Erythroblast (primary cell): ENCODE measurements at regions not wholly inside any gene's neighbourhood (a gene's known extent, or its start where the extent isn't known, plus 50 kb on each side); places are given as distances from the start of the nearest gene placed in this dataset.

Experiments used
- GATA1 ChIP-seq: IDR thresholded peaks from 2 replicates; pipeline ENCODE4 v1.6.1; 2011; ENCODE audit warnings: low read depth, mild to moderate bottlenecking, control low read depth, low read length, moderate library complexity
- POLR2A ChIP-seq: IDR thresholded peaks from 2 replicates; pipeline ENCODE4 v1.6.1; 2011; ENCODE audit warnings: mild to moderate bottlenecking, low read length

DNA sequence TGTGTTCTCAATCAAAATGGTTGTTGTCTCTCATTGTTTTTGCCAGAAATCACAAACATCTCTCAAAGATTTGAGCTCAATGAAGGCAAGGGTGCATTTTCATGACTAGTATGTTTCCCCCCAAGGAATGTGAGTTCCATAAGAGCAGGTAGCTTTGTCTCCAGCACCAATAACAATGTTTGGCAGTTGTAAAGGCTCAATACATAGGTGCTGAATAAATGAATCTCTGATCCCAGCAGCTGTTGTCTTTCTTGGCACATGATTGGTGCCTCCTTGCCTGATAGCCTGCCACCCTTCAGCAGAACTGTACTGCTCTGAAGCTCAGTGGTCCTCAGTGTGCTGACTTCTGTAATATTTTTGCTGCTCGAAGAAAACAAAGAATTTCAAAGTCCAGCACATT lies 103.1 kb upstream of the CDH11 start:
- no peak for TF ChIP-seq POLR2A
- no peak for TF ChIP-seq GATA1
